IMR-90 (cell line): ENCODE measurements at regions not wholly inside any gene's neighbourhood (a gene's known extent, or its start where the extent isn't known, plus 50 kb on each side); places are given as distances from the start of the nearest gene placed in this dataset.
A peak's percentile ranks its signal among the peaks of the same experiment; 100 is the strongest.

ENCODE experiments used
- ATAC-seq: fragments of 200-7000 bp; cut with Tn5 transposase; 2 replicates; pipeline ENCODE4 v1.9.1; 2020; ENCODE audit warnings: low read depth, mild to moderate bottlenecking, moderate library complexity
- BruUV-seq: library from RNA; stranded (reverse); fragments of 400-500 nt; replicated peaks from 2 replicates; lab custom pipeline; 2021; lab: Mats Ljungman, UMichigan
- CTCF ChIA-PET: fragments of 300-600 bp; formaldehyde crosslinking; extraction: SDS; loops from one replicate; lab custom pipeline; 2021; ENCODE audit warnings: antibody characterized with exemption; lab: Yijun Ruan, JAX
- POLR2A ChIA-PET: fragments of 300-600 bp; sonication (Branson Sonifier 250); formaldehyde crosslinking; loops from one replicate; lab custom pipeline; 2022; ENCODE audit warnings: antibody characterized with exemption; ENCODE audit not compliant: unreplicated experiment; lab: Charles Lee
- DNase-seq: peaks from one replicate; pipeline ENCODE4 v3.0.0; 2013
- H2AFZ ChIP-seq: replicated peaks from 2 replicates; pipeline ENCODE3; 2013; ENCODE audit warnings: low read length, mild to moderate bottlenecking; ENCODE audit not compliant: poor library complexity
- H2AK5ac ChIP-seq: 2 replicates; pipeline ENCODE4 v1.6.1; 2013; ENCODE audit warnings: low read depth, low read length, inconsistent platforms
- H2AK9ac ChIP-seq: replicated peaks from 2 replicates; pipeline ENCODE3; 2013; ENCODE audit warnings: mild to moderate bottlenecking, low read depth, low read length, moderate library complexity; ENCODE audit not compliant: poor library complexity
- H2BK120ac ChIP-seq: 2 replicates; pipeline ENCODE4 v1.6.1; 2013; ENCODE audit warnings: low read depth, low read length, inconsistent platforms
- H2BK15ac ChIP-seq: 3 replicates; pipeline ENCODE4 v1.6.1; 2013; ENCODE audit warnings: low read depth, low read length, inconsistent platforms
- H2BK20ac ChIP-seq: 2 replicates; pipeline ENCODE4 v1.6.1; 2013; ENCODE audit warnings: low read depth, mild to moderate bottlenecking, inconsistent platforms, low read length, moderate library complexity
- H2BK5ac ChIP-seq: 2 replicates; pipeline ENCODE4 v1.6.1; 2013; ENCODE audit warnings: mild to moderate bottlenecking, low read depth, low read length, inconsistent platforms; ENCODE audit not compliant: poor library complexity, severe bottlenecking
- H3K14ac ChIP-seq: replicated peaks from 2 replicates; pipeline ENCODE4 v1.6.1; 2013; ENCODE audit warnings: low read depth, low read length, inconsistent platforms
- H3K18ac ChIP-seq: 2 replicates; pipeline ENCODE4 v1.6.1; 2013; ENCODE audit warnings: low read depth, low read length, control low read depth
- H3K23ac ChIP-seq: 2 replicates; pipeline ENCODE4 v1.6.1; 2013; ENCODE audit warnings: low read depth, low read length, inconsistent platforms
- H3K27ac ChIP-seq: 2 replicates; pipeline ENCODE4 v1.5.1; 2013; ENCODE audit warnings: mild to moderate bottlenecking, control low read depth, low read length; ENCODE audit not compliant: insufficient read depth
- H3K27me3 ChIP-seq: 2 replicates; pipeline ENCODE4 v1.6.1; 2013; ENCODE audit warnings: low read length; ENCODE audit not compliant: control insufficient read depth, insufficient read depth
- H3K36me3 ChIP-seq: 2 replicates; pipeline ENCODE4 v1.6.1; 2013; ENCODE audit warnings: low read length, mixed read lengths; ENCODE audit not compliant: control insufficient read depth, insufficient read depth
- H3K4ac ChIP-seq: 2 replicates; pipeline ENCODE4 v1.6.1; 2013; ENCODE audit warnings: low read depth, low read length, inconsistent platforms
- H3K4me1 ChIP-seq: 2 replicates; pipeline ENCODE4 v1.6.1; 2013; ENCODE audit warnings: low read length, mixed read lengths; ENCODE audit not compliant: control insufficient read depth, insufficient read depth
- H3K4me2 ChIP-seq: 2 replicates; pipeline ENCODE4 v1.6.1; 2013; ENCODE audit warnings: low read depth, mild to moderate bottlenecking, control low read depth, low read length, moderate library complexity
- H3K4me3 ChIP-seq: 2 replicates; pipeline ENCODE4 v1.5.1; 2013; ENCODE audit warnings: low read depth, mild to moderate bottlenecking, control low read depth, low read length, moderate library complexity; ENCODE audit not compliant: insufficient read depth
- H3K56ac ChIP-seq: 2 replicates; pipeline ENCODE4 v1.6.1; 2013; ENCODE audit warnings: low read length, inconsistent platforms; ENCODE audit not compliant: insufficient read depth; ENCODE audit errors: extremely low read depth
- H3K79me1 ChIP-seq, 2 experiments: 2 replicates each; pipeline ENCODE4 v1.6.1; 2013; ENCODE audit warnings: low read length in 2 of 2, inconsistent platforms in 1 of 2, low read depth in 1 of 2
- H3K9ac ChIP-seq: 2 replicates; pipeline ENCODE4 v1.6.1; 2013; ENCODE audit warnings: low read depth, low read length, control low read depth
- H3K9me1 ChIP-seq: 2 replicates; pipeline ENCODE4 v1.6.1; 2013; ENCODE audit warnings: low read length, inconsistent platforms; ENCODE audit not compliant: insufficient read depth
- H3K9me3 ChIP-seq: 2 replicates; pipeline ENCODE4 v1.6.1; 2013; ENCODE audit warnings: low read length; ENCODE audit not compliant: control insufficient read depth, insufficient read depth
- H4K20me1 ChIP-seq: 2 replicates; pipeline ENCODE4 v1.6.1; 2013; ENCODE audit warnings: low read length, inconsistent platforms; ENCODE audit not compliant: insufficient read depth
- H4K5ac ChIP-seq: 2 replicates; pipeline ENCODE4 v1.6.1; 2013; ENCODE audit warnings: mild to moderate bottlenecking, low read depth, low read length, control low read depth
- H4K8ac ChIP-seq, 2 experiments: 2 replicates each; pipeline ENCODE4 v1.6.1; 2013; ENCODE audit warnings: low read depth in 2 of 2, low read length in 2 of 2, control low read depth in 1 of 2, inconsistent platforms in 1 of 2
- H4K91ac ChIP-seq: 2 replicates; pipeline ENCODE4 v1.6.1; 2013; ENCODE audit warnings: low read depth, low read length, inconsistent platforms; ENCODE audit not compliant: insufficient read depth
- BHLHE40 ChIP-seq: fragments of 150-350 bp; IDR thresholded peaks from 2 replicates; pipeline ENCODE4 v1.6.1; 2016; ENCODE audit warnings: mild to moderate bottlenecking, low read depth, low read length
- CEBPB ChIP-seq: IDR thresholded peaks from 2 replicates; pipeline ENCODE4 v1.6.1; 2012; ENCODE audit warnings: low read depth, low read length, improper control_type of control experiment
- CHD1 ChIP-seq: IDR thresholded peaks from 2 replicates; pipeline ENCODE4 v1.6.1; 2012; ENCODE audit warnings: low read depth, low read length, improper control_type of control experiment
- FOS ChIP-seq: fragments of 150-350 bp; IDR thresholded peaks from 2 replicates; pipeline ENCODE4 v1.6.1; 2016; ENCODE audit warnings: low read depth, low read length
- MAFK ChIP-seq: IDR thresholded peaks from 2 replicates; pipeline ENCODE4 v1.6.1; 2012; ENCODE audit warnings: low read depth, low read length, improper control_type of control experiment
- MAZ ChIP-seq: IDR thresholded peaks from 2 replicates; pipeline ENCODE4 v1.6.1; 2012; ENCODE audit warnings: low read depth, mild to moderate bottlenecking, low read length, improper control_type of control experiment, moderate library complexity, borderline replicate concordance
- MXI1 ChIP-seq: IDR thresholded peaks from 2 replicates; pipeline ENCODE4 v1.6.1; 2012; ENCODE audit warnings: low read depth, mild to moderate bottlenecking, low read length, moderate library complexity, borderline replicate concordance
- NFE2L2 ChIP-seq: fragments of 150-350 bp; IDR thresholded peaks from 2 replicates; pipeline ENCODE4 v1.6.1; 2016; ENCODE audit warnings: low read depth, mild to moderate bottlenecking, low read length
- POLR2A ChIP-seq: IDR thresholded peaks from 2 replicates; pipeline ENCODE4 v1.6.1; 2012; ENCODE audit warnings: mild to moderate bottlenecking, low read depth, low read length
- RAD21 ChIP-seq: IDR thresholded peaks from 2 replicates; pipeline ENCODE4 v1.6.1; 2012; ENCODE audit warnings: low read length, improper control_type of control experiment
- RCOR1 ChIP-seq: IDR thresholded peaks from 2 replicates; pipeline ENCODE4 v1.6.1; 2012; ENCODE audit warnings: mild to moderate bottlenecking, low read length, improper control_type of control experiment; ENCODE audit not compliant: insufficient replicate concordance
- RFX5 ChIP-seq: IDR thresholded peaks from 2 replicates; pipeline ENCODE4 v1.8.0; 2012; ENCODE audit warnings: low read depth, mild to moderate bottlenecking, low read length, moderate library complexity
- SMC3 ChIP-seq: fragments of 150-350 bp; IDR thresholded peaks from 2 replicates; pipeline ENCODE4 v1.6.1; 2016; ENCODE audit warnings: low read depth, mild to moderate bottlenecking, antibody characterized with exemption, low read length, moderate library complexity
- USF2 ChIP-seq: fragments of 150-350 bp; IDR thresholded peaks from 2 replicates; pipeline ENCODE4 v1.6.1; 2017; ENCODE audit warnings: mild to moderate bottlenecking, antibody characterized with exemption, low read length, low read depth
- WGBS, 2 experiments: methylation state at CpG; one replicate each; pipeline versions ENCODE4 v1.1.5 to v1.1.7; 2013; ENCODE audit warnings: missing lambda C conversion rate in 2 of 2; ENCODE audit not compliant: insufficient read length in 1 of 2; ENCODE audit errors: extremely low coverage in 2 of 2; 5-methylcytosine and 5-hydroxymethylcytosine counted together
- dilution Hi-C: fragments of 300-500 bp; cut with HindIII; formaldehyde crosslinking; loops from one replicate; pipeline ENCODE4 v1.14.3; 2018; ENCODE audit warnings: low sequenced_read_pairs; ENCODE audit not compliant: unreplicated experiment
- in situ Hi-C: fragments of 300-500 bp; cut with MboI; formaldehyde crosslinking; loops from 3 replicates; pipeline ENCODE4 v1.14.3; 2019; ENCODE audit warnings: low sequenced_read_pairs, inconsistent platforms, mixed read lengths
- intact Hi-C: fragments of 100-400 bp; cut with micrococcal nuclease; formaldehyde crosslinking; loops from 2 replicates; pipeline ENCODE4 v1.10.0; 2022
- TF ChIP-seq, protein P1 (sequence below): conservative IDR thresholded peaks from 2 replicates; pipeline ENCODE4 v1.5.1; 2012; ENCODE audit warnings: mild to moderate bottlenecking, low read depth, low read length, improper control_type of control experiment
- TF ChIP-seq, protein P2 (sequence below): fragments of 150-350 bp; IDR thresholded peaks from 2 replicates; pipeline ENCODE4 v1.6.1; 2016; ENCODE audit warnings: low read depth, mild to moderate bottlenecking, low read length, moderate library complexity, borderline replicate concordance

- TF ChIP-seq USF2 (no peak), MAFK (no peak), BHLHE40 (no peak), NFE2L2 (no peak), SMC3 (no peak), MAZ (no peak), RCOR1 (no peak), FOS (no peak), POLR2A (no peak), RFX5 (no peak), CEBPB (no peak), CHD1 (no peak), MXI1 (no peak), RAD21 (no peak)
- TF ChIP-seq, protein P1, sequence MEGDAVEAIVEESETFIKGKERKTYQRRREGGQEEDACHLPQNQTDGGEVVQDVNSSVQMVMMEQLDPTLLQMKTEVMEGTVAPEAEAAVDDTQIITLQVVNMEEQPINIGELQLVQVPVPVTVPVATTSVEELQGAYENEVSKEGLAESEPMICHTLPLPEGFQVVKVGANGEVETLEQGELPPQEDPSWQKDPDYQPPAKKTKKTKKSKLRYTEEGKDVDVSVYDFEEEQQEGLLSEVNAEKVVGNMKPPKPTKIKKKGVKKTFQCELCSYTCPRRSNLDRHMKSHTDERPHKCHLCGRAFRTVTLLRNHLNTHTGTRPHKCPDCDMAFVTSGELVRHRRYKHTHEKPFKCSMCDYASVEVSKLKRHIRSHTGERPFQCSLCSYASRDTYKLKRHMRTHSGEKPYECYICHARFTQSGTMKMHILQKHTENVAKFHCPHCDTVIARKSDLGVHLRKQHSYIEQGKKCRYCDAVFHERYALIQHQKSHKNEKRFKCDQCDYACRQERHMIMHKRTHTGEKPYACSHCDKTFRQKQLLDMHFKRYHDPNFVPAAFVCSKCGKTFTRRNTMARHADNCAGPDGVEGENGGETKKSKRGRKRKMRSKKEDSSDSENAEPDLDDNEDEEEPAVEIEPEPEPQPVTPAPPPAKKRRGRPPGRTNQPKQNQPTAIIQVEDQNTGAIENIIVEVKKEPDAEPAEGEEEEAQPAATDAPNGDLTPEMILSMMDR, result no peak
- TF ChIP-seq, protein P2, sequence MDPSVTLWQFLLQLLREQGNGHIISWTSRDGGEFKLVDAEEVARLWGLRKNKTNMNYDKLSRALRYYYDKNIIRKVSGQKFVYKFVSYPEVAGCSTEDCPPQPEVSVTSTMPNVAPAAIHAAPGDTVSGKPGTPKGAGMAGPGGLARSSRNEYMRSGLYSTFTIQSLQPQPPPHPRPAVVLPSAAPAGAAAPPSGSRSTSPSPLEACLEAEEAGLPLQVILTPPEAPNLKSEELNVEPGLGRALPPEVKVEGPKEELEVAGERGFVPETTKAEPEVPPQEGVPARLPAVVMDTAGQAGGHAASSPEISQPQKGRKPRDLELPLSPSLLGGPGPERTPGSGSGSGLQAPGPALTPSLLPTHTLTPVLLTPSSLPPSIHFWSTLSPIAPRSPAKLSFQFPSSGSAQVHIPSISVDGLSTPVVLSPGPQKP, result no peak
- POLR2A ChIA-PET, result no interaction called here
Observed at GRCh38 chr13:24092108-24092507, 68.4 kb upstream of the SPATA13 start.

More at GRCh38 chr13:24092108-24092507, 68.4 kb upstream of the SPATA13 start:
- Histone ChIP-seq H3K9me1 (no peaks in the 10 kb centered on the region; the same call in 1 of the 2 replicates), H4K8ac (no peak overlapping the region), H2BK120ac (no peak overlapping the region), H3K9me3 (no peaks in the 10 kb centered on the region), H3K4me1 (peaks cover 3% of the 10 kb centered on the region), H3K18ac (no peak overlapping the region), H4K91ac (no peak overlapping the region), H3K27me3 (no peaks in the 10 kb centered on the region; the same call in 1 of the 2 replicates), H4K5ac (no peak overlapping the region), H2BK15ac (no peak overlapping the region), H4K20me1 (no peaks in the 10 kb centered on the region), H2AK5ac (no peak overlapping the region), H3K56ac (no peak overlapping the region), H3K9ac (no peak overlapping the region), H3K36me3 (no peaks in the 10 kb centered on the region), H2AK9ac (no peak overlapping the region), H2AFZ (no peak overlapping the region), H2BK5ac (no peak overlapping the region), H3K4me2 (no peak overlapping the region), H3K4ac (no peak overlapping the region), H2BK20ac (no peak overlapping the region), H3K14ac (no peak overlapping the region), H3K79me1 (no peaks in the 10 kb centered on the region), H3K4me3 (no peak overlapping the region), H3K27ac (no peak overlapping the region), H3K23ac (no peak overlapping the region)
- peak; percentile 44 for ATAC-seq
- CTCF ChIA-PET, result interaction anchor here (1.0 to 1.2 kb wide), 2 partner anchors 8 to 17 kb away, joined by 3 read pairs; no protein-coding TSS in a partner anchor
- in situ Hi-C loops, result no loop called here
- WGBS, 2 experiments, result no CpG with 5 or more reads among the region's 1 CpG
- no peak for DNase-seq
- no TSS peak for BruUV-seq
- dilution Hi-C loops, result no loop called here
- intact Hi-C loops, result no loop called here
